AG10803 (cell line): ENCODE measurements at regions not wholly inside any gene's neighbourhood (a gene's known extent, or its start where the extent isn't known, plus 50 kb on each side); places are given as distances from the start of the nearest gene placed in this dataset.
A peak's percentile ranks its signal among the peaks of the same experiment; 100 is the strongest.
"Not testable (repeated sequence)": the region's sequence is repeated elsewhere in the genome, so short reads cannot be mapped to it uniquely, and the experiment has no call there.

Source experiments
- DNase-seq: peaks from one replicate; pipeline ENCODE4 v3.0.0; 2010; ENCODE audit warnings: low read depth
- H3K4me3 ChIP-seq: 2 replicates; pipeline ENCODE4 v1.5.1; 2011; ENCODE audit warnings: mild to moderate bottlenecking, low read length, control low read depth
- TF ChIP-seq, protein P1 (sequence below): conservative IDR thresholded peaks from 2 replicates; pipeline ENCODE4 v1.5.1; 2011; ENCODE audit warnings: mild to moderate bottlenecking, low read length, control low read depth, inconsistent platforms

DNA sequence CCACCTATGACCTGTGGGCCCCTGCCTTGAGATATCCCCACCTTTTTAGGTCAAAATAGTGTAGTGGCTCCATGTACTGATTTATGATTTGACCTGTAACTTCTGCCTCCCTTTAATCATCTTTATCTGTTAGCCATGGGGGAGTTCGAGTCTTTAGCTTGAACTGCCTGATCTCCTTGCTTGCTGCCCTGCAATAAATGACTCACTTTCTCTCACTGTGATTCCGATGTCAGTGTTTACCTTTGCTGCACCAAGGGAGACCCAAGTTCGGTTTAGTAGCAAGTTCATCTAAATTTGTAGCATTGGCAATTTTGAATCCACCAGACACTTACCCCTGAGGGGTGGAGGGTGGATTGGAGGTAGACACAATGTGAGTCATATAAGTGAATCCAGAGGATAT, 814.6 kb upstream of the AUTS2 start:
- H3K4me3 ChIP-seq = no peak overlapping the region
- TF ChIP-seq, protein P1, sequence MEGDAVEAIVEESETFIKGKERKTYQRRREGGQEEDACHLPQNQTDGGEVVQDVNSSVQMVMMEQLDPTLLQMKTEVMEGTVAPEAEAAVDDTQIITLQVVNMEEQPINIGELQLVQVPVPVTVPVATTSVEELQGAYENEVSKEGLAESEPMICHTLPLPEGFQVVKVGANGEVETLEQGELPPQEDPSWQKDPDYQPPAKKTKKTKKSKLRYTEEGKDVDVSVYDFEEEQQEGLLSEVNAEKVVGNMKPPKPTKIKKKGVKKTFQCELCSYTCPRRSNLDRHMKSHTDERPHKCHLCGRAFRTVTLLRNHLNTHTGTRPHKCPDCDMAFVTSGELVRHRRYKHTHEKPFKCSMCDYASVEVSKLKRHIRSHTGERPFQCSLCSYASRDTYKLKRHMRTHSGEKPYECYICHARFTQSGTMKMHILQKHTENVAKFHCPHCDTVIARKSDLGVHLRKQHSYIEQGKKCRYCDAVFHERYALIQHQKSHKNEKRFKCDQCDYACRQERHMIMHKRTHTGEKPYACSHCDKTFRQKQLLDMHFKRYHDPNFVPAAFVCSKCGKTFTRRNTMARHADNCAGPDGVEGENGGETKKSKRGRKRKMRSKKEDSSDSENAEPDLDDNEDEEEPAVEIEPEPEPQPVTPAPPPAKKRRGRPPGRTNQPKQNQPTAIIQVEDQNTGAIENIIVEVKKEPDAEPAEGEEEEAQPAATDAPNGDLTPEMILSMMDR = no peak
- no peak for DNase-seq

DNA sequence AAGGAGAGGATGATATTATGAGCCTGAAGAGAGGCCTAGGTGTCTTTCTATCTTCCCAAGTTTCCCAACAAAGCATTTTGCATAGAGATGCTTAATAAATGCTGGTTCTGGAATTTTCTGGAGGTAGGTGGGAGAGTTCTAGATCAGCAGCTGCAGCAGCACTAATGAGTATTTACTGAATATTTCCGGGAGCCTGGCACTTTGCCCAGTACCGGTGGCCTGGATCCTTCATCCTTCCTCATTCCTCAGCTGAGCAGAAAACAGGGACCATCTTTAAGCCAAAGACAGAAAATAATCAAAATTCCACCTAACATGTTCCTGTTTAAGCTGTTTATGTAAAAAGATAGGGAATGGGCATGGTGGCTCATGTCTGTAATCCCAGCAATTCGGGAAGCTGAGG, 813.2 kb upstream of the AUTS2 start:
- DNase-seq = peak; percentile 23

DNA sequence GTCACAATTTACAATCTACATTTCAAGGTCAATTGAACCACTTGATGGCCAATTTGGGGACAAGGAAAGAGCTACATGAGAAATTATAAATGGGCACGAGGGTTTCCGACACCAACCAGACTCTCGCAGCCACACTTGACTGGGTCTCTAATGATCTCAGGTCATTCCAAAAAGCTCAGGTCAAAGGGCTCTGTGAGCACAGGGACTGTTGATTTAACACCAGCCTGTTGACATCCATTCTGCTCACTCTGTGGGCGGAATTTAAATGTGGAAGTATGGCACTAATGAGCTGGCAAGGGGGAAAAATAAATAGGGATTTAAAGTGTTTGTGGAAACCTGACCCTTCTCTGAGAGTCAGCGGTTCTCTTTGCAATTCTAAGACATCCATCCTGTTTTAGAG, 810.7 kb upstream of the AUTS2 start:
- TF ChIP-seq, protein P1 = no peak
- H3K4me3 ChIP-seq = no peak overlapping the region
- DNase-seq = no peak

More for the DNA sequence above, 813.2 kb upstream of the AUTS2 start:
- no peak overlapping the region for H3K4me3 ChIP-seq
- TF ChIP-seq, protein P1 = no peak

DNA sequence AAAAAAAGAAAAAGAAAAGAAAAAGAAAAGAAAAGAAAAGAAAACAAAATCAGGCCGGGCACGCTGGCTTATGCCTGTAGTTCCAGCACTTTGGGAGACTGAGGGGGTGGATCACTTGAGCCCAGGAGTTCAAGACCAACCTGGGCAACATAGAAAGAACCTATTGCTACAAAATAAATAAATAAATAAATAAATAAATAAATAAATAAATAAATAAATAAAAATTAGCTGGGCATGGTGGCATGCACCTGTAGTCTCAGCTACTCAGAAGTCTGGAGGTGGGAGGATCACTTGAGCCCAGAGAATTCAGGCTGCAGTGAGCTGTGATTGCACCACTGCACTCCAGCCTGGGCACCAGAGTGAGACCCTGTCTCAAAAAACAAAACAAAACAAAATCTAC, 809.7 kb upstream of the AUTS2 start:
- not testable (repeated sequence) for DNase-seq, H3K4me3 ChIP-seq

DNA sequence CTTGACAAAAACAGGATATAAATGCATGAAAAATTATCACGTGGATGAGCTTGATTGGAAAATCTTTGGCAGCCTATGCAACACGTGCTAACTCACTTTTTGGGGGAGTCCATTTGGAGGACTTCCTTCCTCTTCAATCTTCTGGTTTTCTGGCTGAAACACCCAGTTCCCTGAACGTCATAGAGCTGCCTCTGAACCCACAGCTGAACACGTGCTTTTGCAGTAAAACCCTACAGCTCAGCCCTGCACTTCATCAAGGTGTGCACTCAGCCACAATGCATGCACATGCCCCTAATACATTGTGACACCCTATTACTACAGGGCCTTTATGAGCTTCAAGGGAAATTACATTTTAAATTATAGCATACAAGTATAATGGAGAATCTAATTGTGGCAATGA, 808.7 kb upstream of the AUTS2 start:
- DNase-seq = no peak
- TF ChIP-seq, protein P1 = no peak
- H3K4me3 ChIP-seq = no peak overlapping the region

DNA sequence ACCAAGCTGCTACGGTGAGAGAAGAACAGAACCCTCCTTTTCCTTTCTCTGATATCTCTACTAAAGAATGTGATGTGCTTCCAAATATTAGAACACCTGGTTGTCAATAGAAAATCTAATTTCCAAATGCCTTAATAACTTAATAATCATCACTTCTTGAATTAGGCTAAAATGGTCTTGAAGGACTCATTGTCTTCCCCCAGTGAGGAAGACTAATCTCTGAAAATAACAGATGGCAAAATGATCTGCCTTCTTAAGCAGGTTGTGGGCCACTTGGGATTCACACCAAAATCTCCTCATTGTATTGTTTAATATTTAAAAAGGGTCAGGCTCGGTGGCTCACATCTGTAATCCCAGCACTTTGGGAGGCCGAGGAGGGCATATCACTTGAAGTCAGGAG, 805.9 kb upstream of the AUTS2 start:
- no peak overlapping the region for H3K4me3 ChIP-seq
- TF ChIP-seq, protein P1 = no peak
- DNase-seq = no peak

GRCh38 chr7:68793513-68793912, 804.8 kb upstream of the AUTS2 start:
- no peak overlapping the region for H3K4me3 ChIP-seq
- TF ChIP-seq, protein P1 = no peak
- no peak for DNase-seq

- DNase-seq = no peak
- no peak overlapping the region for H3K4me3 ChIP-seq
- TF ChIP-seq, protein P1 = no peak
Observed at GRCh38 chr7:68800316-68800715, 798.0 kb upstream of the AUTS2 start.
